HG03558 (cell line): ENCODE measurements at regions not wholly inside any gene's neighbourhood (a gene's known extent, or its start where the extent isn't known, plus 50 kb on each side); places are given as distances from the start of the nearest gene placed in this dataset.
"Not testable (repeated sequence)": the region's sequence is repeated elsewhere in the genome, so short reads cannot be mapped to it uniquely, and the experiment has no call there.

ENCODE experiments used
- ATAC-seq: cut with Tn5 transposase; IDR thresholded peaks from one replicate; pipeline ENCODE4 v1.9.1; 2021; ENCODE audit warnings: moderate number of reproducible peaks; ENCODE audit not compliant: unreplicated experiment; ENCODE audit errors: extremely low read depth

- no peak for ATAC-seq
Measured at GRCh38 chr14:106493962-106494823, 967.8 kb downstream of the TMEM121 start.

- ATAC-seq = no peak
Measured at GRCh38 chr14:106500571-106500970, 974.2 kb downstream of the TMEM121 start.

GRCh38 chr14:106501898-106502297, 975.5 kb downstream of the TMEM121 start:
- ATAC-seq = no peak

GRCh38 chr14:106505366-106505765, 979.0 kb downstream of the TMEM121 start:
- no peak for ATAC-seq

- no peak for ATAC-seq
Measured at GRCh38 chr14:106506881-106507305, 980.5 kb downstream of the TMEM121 start.

- no peak for ATAC-seq
Measured at GRCh38 chr14:106507354-106507753, 981.0 kb downstream of the TMEM121 start.

GRCh38 chr14:106508216-106508615, 981.8 kb downstream of the TMEM121 start:
- no peak for ATAC-seq

GRCh38 chr14:106509176-106509575, 982.8 kb downstream of the TMEM121 start:
- ATAC-seq = no peak

GRCh38 chr14:106509807-106510206, 983.4 kb downstream of the TMEM121 start:
- ATAC-seq = no peak

GRCh38 chr14:106511006-106511799, 984.8 kb downstream of the TMEM121 start:
- ATAC-seq = no peak

GRCh38 chr14:106511800-106512198, 985.4 kb downstream of the TMEM121 start:
- ATAC-seq = no peak

GRCh38 chr14:106513302-106513701, 986.9 kb downstream of the TMEM121 start:
- no peak for ATAC-seq

GRCh38 chr14:106518054-106518943, 991.9 kb downstream of the TMEM121 start:
- ATAC-seq = no peak

GRCh38 chr14:106522118-106522517, 995.7 kb downstream of the TMEM121 start:
- ATAC-seq = not testable (repeated sequence)

GRCh38 chr14:106522990-106523389, 996.6 kb downstream of the TMEM121 start:
- ATAC-seq = no peak

GRCh38 chr14:106528717-106529116, 1002.3 kb downstream of the TMEM121 start:
- ATAC-seq = no peak

- no peak for ATAC-seq
Measured at GRCh38 chr14:106530031-106530422, 1003.6 kb downstream of the TMEM121 start.

- ATAC-seq = no peak
Measured at GRCh38 chr14:106530423-106531107, 1004.2 kb downstream of the TMEM121 start.

GRCh38 chr14:106537597-106537996, 1011.2 kb downstream of the TMEM121 start:
- not testable (repeated sequence) for ATAC-seq

- ATAC-seq = no peak
Measured at GRCh38 chr14:106538201-106538600, 1011.8 kb downstream of the TMEM121 start.
